C4-2B (cell line): ENCODE measurements at regions not wholly inside any gene's neighbourhood (a gene's known extent, or its start where the extent isn't known, plus 50 kb on each side); places are given as distances from the start of the nearest gene placed in this dataset.

Experiments
- ZFX ChIP-seq: fragments of 450-650 bp; IDR thresholded peaks from 2 replicates; pipeline ENCODE4 v1.6.1; 2017
- TF ChIP-seq, protein P1 (sequence below): fragments of 450-650 bp; conservative IDR thresholded peaks from 2 replicates; pipeline ENCODE4 v1.5.1; 2017; ENCODE audit warnings: mild to moderate bottlenecking

DNA sequence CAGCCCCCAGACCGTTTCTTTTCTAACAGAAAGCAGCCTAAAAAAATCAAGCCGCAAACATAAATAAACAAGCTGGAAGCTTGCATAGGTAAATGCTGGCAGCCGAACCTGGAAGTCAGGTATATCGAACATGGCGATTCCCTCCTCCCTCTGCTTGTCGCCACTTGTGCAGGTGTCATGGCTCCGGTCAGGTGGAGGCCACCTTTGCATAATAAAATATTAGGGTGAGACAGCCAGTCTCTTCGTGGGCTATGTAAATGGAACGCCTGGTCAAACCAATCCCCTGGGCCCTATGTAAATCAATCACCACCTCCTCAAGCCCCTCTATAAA, 223.9 kb upstream of the DAAM1 start:
- TF ChIP-seq, protein P1, sequence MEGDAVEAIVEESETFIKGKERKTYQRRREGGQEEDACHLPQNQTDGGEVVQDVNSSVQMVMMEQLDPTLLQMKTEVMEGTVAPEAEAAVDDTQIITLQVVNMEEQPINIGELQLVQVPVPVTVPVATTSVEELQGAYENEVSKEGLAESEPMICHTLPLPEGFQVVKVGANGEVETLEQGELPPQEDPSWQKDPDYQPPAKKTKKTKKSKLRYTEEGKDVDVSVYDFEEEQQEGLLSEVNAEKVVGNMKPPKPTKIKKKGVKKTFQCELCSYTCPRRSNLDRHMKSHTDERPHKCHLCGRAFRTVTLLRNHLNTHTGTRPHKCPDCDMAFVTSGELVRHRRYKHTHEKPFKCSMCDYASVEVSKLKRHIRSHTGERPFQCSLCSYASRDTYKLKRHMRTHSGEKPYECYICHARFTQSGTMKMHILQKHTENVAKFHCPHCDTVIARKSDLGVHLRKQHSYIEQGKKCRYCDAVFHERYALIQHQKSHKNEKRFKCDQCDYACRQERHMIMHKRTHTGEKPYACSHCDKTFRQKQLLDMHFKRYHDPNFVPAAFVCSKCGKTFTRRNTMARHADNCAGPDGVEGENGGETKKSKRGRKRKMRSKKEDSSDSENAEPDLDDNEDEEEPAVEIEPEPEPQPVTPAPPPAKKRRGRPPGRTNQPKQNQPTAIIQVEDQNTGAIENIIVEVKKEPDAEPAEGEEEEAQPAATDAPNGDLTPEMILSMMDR: no peak
- TF ChIP-seq ZFX: no peak
